ENCODE measurements at regions not wholly inside any gene's neighbourhood (a gene's known extent, or its start where the extent isn't known, plus 50 kb on each side); places are given as distances from the start of the nearest gene placed in this dataset.

- TF ChIP-seq, protein P1, sequence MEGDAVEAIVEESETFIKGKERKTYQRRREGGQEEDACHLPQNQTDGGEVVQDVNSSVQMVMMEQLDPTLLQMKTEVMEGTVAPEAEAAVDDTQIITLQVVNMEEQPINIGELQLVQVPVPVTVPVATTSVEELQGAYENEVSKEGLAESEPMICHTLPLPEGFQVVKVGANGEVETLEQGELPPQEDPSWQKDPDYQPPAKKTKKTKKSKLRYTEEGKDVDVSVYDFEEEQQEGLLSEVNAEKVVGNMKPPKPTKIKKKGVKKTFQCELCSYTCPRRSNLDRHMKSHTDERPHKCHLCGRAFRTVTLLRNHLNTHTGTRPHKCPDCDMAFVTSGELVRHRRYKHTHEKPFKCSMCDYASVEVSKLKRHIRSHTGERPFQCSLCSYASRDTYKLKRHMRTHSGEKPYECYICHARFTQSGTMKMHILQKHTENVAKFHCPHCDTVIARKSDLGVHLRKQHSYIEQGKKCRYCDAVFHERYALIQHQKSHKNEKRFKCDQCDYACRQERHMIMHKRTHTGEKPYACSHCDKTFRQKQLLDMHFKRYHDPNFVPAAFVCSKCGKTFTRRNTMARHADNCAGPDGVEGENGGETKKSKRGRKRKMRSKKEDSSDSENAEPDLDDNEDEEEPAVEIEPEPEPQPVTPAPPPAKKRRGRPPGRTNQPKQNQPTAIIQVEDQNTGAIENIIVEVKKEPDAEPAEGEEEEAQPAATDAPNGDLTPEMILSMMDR (IDR thresholded peaks at IDR 0.05) = no peak
- no peak for TF ChIP-seq POLR2AphosphoS5 (IDR thresholded peaks at IDR 0.05)
Measured at GRCh38 chr5:39995990-39996389, 571.2 kb upstream of the DAB2 start.
